NCI-H1417 treated with DMSO at 0.1 percent for 48 hours (cell line): ENCODE measurements at regions not wholly inside any gene's neighbourhood (a gene's known extent, or its start where the extent isn't known, plus 50 kb on each side); places are given as distances from the start of the nearest gene placed in this dataset.

Source experiments
- DNase-seq: peaks from one replicate; lab custom pipeline; 2025; lab: John Stamatoyannopoulos, UW

DNA sequence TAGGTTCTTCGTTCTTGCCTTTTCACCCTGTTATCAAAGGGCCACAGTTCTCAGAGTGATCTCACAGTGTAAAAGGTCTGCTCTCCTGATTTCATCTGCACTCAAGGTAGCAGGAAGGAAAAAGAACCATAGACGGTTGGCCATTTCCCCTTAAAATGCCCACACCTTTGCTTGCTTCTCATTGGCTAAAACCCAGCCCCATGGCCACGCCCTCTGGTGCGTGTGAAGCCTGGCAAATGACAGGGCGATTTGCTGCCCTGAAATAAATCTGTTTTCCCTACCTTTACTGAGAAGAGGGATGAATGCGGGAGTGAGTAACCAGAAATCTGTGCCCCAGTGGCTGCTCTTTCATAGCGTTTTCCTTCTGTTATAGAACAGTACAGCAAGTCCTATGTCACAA lies 269.3 kb downstream of the POU4F1 start:
- DNase-seq = no peak

DNA sequence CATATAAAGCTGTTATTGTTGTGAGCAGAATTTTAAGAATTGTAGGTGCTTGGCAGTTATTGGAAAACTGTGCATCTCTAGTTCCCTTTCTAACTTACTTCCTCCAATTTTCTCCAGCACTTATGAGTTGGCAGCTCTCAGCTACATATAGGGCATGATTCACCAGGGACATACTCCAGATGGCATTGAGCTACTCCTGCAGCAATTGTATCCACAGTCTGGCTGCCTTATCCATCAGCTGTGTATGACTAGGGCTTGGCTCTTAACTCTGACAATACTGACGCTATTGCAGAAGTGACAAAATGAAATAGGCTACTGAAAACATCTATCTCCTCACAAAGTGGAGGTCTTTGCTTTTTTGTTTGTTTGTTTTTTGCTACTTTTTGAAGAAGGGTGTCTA lies 276.7 kb downstream of the POU4F1 start:
- DNase-seq = no peak

DNA sequence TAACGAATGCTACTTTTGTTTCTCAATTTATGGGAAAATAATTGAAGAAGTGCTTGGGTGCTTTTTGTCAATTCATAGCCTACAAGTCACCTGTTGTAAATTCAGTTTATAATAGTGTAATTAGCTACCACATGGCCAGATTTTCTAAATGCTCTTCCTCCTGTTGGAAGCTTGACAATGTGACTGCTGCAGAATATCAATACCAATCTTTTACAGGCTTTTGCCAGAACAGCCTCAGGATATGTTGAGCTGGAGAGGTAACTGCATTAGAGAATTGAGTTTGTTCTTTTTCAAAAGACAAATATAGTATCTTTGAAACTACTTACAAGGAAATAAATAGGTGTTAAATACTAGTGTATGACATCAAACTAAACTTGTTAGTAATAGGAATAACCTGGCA lies 277.8 kb downstream of the POU4F1 start:
- no peak for DNase-seq

DNA sequence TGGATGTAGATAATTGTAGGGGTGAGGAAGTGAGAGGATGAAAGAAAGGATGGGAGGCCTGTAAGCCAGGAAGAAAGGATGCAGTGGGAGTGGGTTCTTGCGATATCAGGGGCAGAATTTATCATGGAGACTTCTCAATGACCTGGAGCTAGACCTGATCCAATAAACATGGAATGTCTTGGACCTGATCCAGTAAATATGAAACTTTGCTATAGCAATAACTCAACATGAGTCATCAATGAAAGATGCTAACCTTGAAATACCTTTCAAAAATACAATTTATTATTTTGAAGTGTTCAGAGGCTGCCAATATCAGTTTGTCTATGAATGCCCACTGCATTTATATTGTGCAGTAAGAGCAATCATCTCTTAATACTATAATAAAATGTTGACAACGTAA lies 279.5 kb downstream of the POU4F1 start:
- DNase-seq = no peak

DNA sequence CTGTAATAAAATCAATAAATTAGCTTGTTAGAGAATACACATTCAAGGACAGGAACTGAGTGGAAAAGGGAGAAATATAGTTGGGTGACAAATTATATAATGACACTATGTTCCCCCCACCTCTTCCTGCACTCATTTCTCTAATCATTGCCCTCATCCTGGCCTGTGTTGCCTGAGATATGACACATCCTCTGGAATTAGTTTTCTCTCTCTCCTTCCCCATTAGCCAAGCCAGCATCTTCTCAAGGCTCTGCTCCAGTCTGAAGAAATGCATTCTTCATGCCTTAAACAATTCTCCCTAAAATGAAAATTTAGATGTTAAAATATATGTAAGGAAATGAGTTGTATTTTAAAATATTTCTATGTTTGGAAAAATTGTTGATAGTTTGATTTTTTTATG lies 280.3 kb downstream of the POU4F1 start:
- DNase-seq = no peak

DNA sequence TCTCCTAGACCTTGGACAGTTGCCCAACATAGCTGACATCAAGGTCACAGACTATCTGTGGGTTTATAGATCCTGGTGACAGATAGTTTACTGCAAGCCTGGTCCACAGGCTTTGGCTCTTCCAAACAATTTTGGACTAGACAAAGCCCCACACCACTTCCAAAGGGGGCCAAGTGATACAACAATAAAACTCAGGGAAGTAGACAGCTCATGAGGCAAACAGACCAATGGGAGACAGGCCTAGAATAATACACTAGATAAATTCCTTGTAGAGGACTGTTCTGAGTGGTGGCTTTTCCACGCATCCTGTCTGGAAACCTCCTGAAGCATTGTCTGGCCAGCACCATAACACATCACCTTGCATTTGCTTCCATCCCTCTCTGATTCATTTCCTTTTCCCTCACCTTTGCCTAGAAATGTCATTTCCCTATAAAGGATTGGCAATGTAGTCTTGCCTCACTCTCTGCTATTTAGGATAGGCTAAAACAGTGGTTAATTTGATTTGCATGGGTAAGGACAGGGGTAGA lies 284.2 kb downstream of the POU4F1 start:
- no peak for DNase-seq

DNA sequence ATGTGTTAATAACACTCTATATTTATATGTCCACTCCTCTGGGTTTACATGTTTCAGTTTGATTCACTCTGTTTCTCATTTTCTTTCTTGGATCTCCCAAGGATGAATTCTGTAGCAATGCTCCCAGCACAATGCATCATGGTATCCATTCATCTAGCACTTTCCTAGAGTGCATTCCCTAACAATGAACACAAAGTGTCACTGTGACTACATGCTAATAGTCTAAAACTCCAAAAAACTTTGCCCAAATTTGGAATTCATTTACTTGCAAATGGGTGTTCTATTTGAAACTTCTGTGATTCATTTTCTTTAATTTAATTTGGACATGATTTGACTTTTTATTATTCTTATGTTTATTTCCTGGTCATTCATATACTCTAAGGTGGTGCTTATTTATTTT lies 286.3 kb downstream of the POU4F1 start:
- no peak for DNase-seq

DNA sequence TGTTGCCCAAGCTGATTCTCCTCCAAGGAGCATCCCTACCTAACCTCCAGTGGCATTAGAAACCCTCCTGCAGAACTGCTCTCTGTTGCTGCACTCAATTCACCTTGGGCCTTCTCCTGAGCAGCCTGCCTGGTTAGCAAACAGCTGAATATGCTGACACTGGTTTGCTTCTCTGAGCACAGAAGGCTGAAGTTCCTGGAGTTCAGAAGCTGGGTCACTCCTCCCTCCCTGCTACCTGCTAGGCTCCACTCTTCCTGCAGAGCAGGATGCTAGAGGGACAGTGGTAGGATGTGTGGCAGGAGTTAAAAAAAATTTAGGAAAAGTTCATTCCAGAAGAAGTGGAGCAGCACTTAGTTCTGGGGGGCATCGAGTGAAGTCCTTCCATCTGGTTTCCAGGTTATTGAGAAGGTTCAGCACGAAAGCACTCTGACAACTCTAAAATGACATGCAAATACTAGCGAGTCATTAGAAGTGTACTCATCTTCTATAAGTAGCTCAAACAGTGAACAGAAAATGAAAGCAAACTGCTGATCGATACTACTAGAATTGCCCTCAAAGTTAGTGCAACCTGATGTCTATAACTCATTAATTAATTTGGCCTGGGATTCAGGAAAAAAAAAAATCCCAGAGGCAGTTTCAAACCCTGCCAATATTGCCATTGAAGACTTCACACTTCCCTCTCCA lies 293.7 kb downstream of the POU4F1 start:
- no peak for DNase-seq

DNA sequence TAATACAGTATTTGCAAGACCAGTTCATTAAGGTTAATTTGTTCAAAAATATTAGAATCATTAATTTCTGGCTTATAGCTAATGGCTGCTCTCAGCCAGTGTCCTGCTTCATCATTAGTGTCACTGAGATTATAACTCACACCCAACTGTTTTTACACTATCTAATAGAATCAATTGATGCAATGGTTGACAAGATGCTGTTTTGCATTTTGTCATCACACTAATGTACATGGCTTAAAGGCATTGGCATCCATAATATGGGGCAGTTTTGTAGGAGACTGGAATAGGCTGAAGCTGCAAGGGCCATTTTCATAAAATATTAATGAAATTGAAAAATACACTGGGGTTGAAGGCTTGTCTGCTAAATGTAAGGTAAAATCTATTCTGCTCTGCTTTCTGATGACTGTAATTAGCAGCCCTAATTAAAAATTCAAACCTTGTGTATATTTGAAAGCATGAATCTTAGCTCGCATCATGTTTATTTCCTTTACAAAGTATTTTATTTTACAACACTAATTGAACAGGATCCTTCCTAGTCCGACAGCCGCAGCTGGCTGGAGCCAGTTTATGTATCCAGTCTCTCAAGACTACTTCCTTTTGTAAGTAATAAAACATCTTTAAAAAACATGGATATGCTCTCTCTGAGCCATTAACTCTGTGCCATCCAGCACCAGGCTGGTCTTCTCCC lies 296.7 kb downstream of the POU4F1 start:
- no peak for DNase-seq

DNA sequence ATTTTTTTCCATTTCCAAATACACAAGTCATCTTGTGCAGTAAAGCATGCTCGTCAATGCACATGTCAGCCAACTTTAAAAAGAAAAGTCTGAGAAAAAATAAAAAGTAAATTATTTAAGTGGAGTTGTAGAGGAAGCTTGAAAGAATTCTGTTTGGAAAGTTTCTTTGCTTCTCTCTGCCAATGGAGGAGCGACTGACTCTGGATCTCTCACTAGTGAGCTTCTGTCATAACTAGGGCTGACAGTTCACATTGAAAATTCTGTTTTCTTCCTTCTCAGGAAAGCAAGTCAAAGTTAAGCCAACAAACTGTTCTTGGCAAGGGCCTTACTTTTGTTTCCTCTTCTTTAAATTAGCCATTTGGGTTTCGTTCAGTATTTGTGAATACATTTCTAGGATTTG lies 298.2 kb downstream of the POU4F1 start:
- DNase-seq = no peak

DNA sequence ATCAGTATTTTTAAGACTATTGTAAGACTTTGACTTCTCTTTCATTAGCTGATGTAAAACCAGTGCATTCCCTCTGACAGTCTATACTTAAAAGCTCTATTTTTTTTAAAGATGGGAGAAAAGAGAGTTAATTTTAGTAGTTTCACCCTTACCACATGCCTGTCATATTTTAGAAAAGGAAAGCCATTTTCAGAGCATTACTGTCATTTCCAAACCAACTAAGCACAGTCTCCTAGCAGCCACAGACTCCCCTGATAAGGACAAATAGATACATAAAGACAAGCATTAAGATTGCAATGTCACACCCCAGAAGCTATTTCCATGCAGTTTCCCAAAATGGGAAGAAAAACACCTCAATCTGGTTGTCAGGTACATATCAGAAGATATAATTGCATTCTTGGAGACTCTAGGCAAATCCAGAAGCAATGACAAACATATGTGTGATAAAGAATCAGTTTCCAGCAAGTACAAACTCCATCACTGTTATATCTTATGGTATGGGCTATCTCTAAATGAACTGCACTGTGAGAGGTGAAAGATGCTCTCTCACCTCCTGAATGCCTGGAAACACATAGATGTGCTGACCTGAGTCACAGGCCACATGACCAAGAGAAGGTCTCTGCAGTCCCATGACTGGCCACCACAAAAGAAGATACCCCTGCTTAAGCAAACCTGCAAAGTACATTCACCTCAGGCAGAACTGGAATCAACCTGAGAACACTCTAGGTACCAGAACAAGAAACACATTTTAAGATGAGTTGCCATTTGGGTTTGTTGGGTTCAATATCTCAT lies 303.3 kb downstream of the POU4F1 start:
- DNase-seq = no peak

DNA sequence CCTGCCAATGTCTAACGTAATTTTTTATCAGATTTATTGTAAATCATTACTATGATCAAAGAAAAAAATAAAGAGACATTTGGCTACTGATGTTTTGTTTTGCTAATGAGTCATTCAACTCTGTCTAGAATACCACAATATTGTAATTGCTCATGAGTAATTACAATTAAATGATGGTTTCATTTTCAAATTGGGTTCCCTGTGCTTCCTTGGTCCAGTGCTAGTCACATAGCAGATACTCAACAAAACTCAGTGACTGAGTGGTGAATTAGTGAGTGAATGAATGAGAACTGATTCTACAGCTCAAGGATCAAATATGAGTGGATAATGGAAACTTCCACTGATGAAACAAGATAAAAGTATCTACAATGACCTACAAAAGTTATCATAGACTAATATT lies 304.7 kb downstream of the POU4F1 start:
- no peak for DNase-seq

DNA sequence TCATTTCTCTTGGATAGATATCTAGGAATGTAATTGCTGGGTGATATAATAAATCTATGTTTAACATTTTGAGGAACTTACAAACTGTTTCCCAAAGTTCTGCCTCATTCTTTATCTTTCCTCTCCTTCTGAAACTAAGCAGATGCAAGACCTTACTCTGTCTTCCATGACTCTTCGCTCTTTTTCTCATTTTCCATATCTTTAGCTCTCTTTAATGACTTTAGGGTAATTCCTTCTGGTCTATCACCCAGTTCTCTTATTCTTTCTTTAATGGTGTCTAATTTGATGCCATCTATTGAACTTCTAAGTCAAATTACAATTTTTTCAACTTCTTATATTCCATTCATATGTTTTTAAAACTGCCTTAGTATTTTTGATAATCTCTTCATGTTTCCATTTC lies 316.6 kb downstream of the POU4F1 start:
- no peak for DNase-seq

DNA sequence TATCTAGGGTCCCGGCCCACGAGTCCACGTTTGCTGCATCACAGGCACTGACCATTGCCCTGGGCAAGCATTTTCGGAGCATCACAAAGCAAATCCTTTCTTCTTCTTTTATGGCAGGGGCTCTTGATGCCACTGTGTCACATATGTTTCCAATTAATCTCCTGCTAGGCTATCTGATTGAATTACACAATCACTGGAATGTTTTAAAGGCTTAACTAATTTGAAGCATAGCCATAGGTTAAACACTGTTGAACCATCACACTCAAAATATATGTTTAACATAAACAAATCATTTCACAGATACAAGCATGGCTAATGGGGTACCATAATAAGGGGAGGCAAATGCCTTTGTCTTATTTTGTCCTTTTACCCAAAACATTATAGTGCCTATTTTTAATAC lies 338.3 kb downstream of the POU4F1 start:
- no peak for DNase-seq

DNA sequence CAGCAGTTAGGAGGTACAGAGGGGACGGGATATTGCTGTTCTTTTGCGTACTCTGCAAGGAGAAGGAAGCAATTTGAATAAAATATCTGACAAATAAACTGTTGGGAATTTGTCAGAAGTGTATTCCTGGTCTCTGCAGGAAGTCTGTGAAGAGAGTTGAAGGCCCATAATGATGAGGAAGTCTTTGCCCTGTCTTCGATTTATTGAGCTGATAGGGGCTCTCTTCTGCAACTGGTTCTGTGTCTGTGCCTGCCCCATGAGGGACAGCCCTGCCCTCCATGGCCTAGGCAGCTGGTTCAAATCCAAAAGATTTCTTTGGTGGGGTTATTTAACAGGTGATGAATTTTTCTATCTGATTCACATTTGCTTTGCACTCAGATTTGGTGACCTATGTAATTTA lies 339.7 kb upstream of the EDNRB start:
- no peak for DNase-seq

DNA sequence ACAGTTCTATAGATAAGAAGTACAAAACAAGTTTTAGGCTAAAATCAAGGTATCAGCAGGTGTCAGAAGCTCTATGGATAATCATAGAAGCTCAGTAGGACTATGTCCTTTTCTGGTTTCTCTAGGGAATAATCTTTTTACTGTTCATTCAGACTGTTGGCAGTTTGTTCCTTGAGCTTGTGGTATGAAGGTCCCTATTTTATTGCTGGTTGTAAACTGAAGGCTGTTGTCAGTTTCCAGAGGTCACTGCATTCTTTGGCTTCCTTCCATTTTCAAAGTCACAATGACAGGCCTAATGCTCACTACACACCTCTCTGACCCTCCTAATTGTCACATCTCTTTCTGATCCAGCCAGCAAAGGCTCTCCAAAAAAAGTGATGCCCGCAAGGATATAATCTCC lies 337.9 kb upstream of the EDNRB start:
- DNase-seq = no peak

DNA sequence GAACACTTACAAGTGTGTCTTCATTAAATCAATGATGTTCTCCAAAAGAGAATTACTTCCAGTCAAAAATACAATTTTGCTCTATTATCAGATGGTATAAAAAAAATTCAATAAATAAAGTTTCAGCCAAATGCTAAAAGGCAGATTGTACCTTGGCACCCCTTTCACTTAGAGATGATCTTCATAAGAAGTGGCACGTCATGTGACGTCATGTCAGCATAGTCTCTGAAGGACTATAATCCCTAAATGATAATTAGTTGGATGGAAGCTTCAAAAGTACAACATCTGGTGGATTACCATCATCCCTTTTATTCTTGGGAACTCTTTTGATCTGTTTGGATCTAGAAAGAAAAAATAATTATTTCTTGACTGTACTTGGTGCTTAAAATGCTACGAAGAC lies 335.5 kb upstream of the EDNRB start:
- DNase-seq = no peak

DNA sequence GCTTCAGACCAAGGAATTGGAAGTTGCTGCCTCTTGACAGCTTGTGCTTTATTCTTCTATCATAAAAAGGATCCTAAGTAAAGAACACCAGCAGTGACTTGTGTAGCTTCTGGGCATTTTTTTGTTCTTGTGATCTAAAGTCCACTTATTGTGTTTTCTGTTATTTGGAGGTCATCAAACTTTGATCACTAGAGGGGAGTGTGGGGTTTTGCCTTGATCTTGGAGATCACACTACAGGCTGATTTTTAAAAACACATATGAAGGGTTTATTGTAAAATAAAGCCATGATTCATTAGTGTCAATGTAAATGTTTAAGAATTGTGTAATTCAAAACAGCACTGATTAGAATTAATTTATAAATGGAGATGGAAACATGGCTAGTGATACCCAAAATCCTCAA lies 328.7 kb upstream of the EDNRB start:
- no peak for DNase-seq

DNA sequence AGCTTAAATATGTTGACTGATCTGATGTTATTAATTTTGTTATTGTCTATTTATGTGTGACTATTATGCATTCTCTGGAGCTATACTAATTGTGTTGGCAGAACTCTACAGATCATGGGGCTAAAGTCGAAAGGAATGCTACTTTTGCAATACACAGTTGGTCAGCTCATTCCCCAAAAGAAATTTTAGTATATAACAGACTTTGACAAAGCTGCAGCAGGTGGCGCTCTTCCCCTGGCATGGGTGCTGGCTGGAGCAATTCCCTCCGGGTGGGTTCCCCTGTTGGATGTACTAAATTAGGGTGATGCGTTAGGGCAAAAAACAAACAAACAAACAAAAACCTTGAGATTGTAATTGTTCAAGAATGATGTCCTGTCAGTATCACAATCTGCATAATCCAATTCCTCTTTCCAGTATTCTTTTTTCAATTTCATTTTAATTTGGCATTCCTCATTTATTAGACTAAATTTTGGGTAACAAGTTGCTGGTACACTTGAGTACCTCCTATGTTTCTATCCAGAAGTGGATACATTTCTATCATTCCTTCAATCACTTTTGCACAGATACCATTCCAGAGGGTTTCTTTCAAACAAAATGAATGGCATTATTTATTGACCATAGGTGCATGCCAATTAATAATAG lies 322.8 kb upstream of the EDNRB start:
- DNase-seq = no peak

DNA sequence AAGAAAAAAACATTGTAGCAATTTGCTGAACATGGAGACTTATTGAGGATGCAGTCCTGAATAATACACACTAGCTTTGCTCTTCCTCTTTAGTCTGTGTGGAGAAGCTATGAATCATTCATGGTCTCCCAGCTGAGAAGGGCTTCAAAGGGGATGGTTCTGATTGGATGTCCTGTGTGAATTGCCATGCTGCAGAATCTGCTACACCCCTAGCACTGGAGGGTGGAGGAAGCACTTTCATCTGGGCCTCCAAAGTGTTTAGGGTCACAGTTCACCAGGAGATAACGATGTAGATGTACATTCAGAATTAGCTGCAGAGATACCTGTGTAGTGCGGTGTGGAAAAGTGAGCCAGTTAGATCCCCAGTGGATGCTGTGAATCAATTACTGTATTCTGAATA lies 321.1 kb upstream of the EDNRB start:
- no peak for DNase-seq

DNA sequence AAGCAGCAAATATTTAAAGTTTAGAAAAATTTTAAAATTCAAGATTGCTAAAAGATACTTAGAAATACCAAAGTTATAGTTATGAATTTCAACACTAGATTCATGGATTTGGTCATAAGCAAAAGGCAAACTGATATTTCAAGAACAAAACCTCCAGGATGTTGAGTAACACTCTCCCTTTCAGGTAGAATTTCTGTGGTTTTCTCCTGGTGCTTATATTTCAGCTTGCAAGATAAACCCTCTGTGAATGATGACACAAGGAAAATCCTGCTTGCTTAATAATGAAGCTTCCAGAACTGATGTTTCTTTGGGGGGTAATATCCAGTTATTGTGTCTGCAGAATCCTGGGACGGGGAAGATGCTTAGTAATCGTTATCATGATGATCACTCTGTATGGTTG lies 320.3 kb upstream of the EDNRB start:
- no peak for DNase-seq

DNA sequence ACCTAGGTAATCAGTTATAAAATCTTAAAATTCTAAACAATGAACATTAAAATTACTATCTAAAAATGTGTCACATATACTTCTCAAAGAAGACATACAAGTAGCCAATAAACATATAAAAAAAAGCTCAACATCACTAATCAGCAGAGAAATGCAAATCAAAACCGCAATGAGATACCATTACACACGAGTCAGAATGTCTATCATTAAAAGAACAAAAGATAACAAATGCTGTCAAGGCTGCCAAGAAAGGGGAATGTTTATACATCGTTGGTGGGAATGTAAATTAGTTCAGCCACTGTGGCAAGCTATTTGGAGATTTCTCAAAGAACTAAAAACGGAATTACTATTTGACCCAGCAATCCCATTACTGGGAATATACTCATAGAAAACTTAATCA lies 310.3 kb upstream of the EDNRB start:
- no peak for DNase-seq

DNA sequence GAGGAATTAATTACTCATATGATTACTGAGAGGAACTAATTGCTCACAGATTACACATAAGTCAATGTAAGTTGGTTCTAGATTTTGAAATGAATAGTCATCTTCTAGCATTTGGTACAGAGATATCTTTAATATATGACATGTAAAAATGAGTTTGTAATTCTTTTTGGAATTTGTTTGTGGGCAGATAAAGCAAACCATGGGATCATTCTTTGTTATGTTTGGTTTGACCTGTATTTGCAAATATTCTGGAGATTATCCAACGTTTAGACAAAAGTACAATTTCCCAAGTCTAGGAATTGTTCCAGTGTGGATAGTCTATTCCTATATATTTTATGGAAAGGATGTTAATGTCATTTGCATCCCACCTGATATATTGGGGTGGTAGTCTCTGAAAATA lies 309.6 kb upstream of the EDNRB start:
- no peak for DNase-seq
